WTC11 (cell line): ENCODE measurements at regions not wholly inside any gene's neighbourhood (a gene's known extent, or its start where the extent isn't known, plus 50 kb on each side); places are given as distances from the start of the nearest gene placed in this dataset.

Experiments
- AFF4 ChIP-seq: sonication (generic); formaldehyde crosslinking; IDR thresholded peaks from 2 replicates; pipeline ENCODE4 v1.8.1; 2023; ENCODE audit warnings: mild to moderate bottlenecking, missing genetic modification reagents, borderline replicate concordance
- ARID4B ChIP-seq: sonication (generic); formaldehyde crosslinking; IDR thresholded peaks from 2 replicates; pipeline ENCODE4 v1.8.0; 2023; ENCODE audit warnings: missing genetic modification reagents, mild to moderate bottlenecking, borderline replicate concordance
- FOXJ3 ChIP-seq: sonication (generic); formaldehyde crosslinking; IDR thresholded peaks from 2 replicates; pipeline ENCODE4 v1.9.0; 2021; ENCODE audit warnings: missing genetic modification reagents, mild to moderate bottlenecking, borderline replicate concordance
- PRDM15 ChIP-seq: sonication (generic); formaldehyde crosslinking; IDR thresholded peaks from 2 replicates; pipeline ENCODE4 v1.8.0; 2022; ENCODE audit warnings: missing genetic modification reagents
- ZNF232 ChIP-seq: sonication (generic); formaldehyde crosslinking; IDR thresholded peaks from 2 replicates; pipeline ENCODE4 v1.8.0; 2022; ENCODE audit warnings: mild to moderate bottlenecking, missing genetic modification reagents
- ZNF396 ChIP-seq: fragments of 250-450 bp; sonication (Bioruptor Pico); IDR thresholded peaks from 2 replicates; pipeline ENCODE4 v1.8.0; 2021; ENCODE audit warnings: mild to moderate bottlenecking, moderate library complexity, borderline replicate concordance
- TF ChIP-seq, protein P1 (sequence below): fragments of 200-600 bp; IDR thresholded peaks from 2 replicates; pipeline ENCODE4 v1.8.0; 2022; ENCODE audit warnings: antibody characterized with exemption
- TF ChIP-seq, protein P2 (sequence below): sonication (generic); formaldehyde crosslinking; IDR thresholded peaks from 2 replicates; pipeline ENCODE4 v1.8.1; 2022; ENCODE audit warnings: low read depth, missing genetic modification reagents, borderline replicate concordance
- TF ChIP-seq, protein P3 (sequence below): fragments of 250-450 bp; sonication (Bioruptor Pico); IDR thresholded peaks from 2 replicates; pipeline ENCODE4 v1.8.0; 2021; ENCODE audit warnings: mild to moderate bottlenecking
- TF ChIP-seq, protein P4 (sequence below): sonication (generic); formaldehyde crosslinking; IDR thresholded peaks from 2 replicates; pipeline ENCODE4 v1.8.0; 2023; ENCODE audit warnings: mild to moderate bottlenecking, missing genetic modification reagents

- TF ChIP-seq, protein P1, sequence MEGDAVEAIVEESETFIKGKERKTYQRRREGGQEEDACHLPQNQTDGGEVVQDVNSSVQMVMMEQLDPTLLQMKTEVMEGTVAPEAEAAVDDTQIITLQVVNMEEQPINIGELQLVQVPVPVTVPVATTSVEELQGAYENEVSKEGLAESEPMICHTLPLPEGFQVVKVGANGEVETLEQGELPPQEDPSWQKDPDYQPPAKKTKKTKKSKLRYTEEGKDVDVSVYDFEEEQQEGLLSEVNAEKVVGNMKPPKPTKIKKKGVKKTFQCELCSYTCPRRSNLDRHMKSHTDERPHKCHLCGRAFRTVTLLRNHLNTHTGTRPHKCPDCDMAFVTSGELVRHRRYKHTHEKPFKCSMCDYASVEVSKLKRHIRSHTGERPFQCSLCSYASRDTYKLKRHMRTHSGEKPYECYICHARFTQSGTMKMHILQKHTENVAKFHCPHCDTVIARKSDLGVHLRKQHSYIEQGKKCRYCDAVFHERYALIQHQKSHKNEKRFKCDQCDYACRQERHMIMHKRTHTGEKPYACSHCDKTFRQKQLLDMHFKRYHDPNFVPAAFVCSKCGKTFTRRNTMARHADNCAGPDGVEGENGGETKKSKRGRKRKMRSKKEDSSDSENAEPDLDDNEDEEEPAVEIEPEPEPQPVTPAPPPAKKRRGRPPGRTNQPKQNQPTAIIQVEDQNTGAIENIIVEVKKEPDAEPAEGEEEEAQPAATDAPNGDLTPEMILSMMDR, result no peak
- no peak for TF ChIP-seq AFF4 (CRISPR knock-in tag)
- TF ChIP-seq ZNF396 (CRISPR knock-in tag), result no peak
- TF ChIP-seq, protein P2, sequence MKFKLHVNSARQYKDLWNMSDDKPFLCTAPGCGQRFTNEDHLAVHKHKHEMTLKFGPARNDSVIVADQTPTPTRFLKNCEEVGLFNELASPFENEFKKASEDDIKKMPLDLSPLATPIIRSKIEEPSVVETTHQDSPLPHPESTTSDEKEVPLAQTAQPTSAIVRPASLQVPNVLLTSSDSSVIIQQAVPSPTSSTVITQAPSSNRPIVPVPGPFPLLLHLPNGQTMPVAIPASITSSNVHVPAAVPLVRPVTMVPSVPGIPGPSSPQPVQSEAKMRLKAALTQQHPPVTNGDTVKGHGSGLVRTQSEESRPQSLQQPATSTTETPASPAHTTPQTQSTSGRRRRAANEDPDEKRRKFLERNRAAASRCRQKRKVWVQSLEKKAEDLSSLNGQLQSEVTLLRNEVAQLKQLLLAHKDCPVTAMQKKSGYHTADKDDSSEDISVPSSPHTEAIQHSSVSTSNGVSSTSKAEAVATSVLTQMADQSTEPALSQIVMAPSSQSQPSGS, result no peak
- TF ChIP-seq, protein P3, sequence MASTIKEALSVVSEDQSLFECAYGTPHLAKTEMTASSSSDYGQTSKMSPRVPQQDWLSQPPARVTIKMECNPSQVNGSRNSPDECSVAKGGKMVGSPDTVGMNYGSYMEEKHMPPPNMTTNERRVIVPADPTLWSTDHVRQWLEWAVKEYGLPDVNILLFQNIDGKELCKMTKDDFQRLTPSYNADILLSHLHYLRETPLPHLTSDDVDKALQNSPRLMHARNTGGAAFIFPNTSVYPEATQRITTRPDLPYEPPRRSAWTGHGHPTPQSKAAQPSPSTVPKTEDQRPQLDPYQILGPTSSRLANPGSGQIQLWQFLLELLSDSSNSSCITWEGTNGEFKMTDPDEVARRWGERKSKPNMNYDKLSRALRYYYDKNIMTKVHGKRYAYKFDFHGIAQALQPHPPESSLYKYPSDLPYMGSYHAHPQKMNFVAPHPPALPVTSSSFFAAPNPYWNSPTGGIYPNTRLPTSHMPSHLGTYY (CRISPR knock-in tag), result no peak
- no peak for TF ChIP-seq FOXJ3 (CRISPR knock-in tag)
- no peak for TF ChIP-seq ZNF232 (CRISPR knock-in tag)
- TF ChIP-seq, protein P4, sequence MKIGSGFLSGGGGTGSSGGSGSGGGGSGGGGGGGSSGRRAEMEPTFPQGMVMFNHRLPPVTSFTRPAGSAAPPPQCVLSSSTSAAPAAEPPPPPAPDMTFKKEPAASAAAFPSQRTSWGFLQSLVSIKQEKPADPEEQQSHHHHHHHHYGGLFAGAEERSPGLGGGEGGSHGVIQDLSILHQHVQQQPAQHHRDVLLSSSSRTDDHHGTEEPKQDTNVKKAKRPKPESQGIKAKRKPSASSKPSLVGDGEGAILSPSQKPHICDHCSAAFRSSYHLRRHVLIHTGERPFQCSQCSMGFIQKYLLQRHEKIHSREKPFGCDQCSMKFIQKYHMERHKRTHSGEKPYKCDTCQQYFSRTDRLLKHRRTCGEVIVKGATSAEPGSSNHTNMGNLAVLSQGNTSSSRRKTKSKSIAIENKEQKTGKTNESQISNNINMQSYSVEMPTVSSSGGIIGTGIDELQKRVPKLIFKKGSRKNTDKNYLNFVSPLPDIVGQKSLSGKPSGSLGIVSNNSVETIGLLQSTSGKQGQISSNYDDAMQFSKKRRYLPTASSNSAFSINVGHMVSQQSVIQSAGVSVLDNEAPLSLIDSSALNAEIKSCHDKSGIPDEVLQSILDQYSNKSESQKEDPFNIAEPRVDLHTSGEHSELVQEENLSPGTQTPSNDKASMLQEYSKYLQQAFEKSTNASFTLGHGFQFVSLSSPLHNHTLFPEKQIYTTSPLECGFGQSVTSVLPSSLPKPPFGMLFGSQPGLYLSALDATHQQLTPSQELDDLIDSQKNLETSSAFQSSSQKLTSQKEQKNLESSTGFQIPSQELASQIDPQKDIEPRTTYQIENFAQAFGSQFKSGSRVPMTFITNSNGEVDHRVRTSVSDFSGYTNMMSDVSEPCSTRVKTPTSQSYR, result no peak
- TF ChIP-seq PRDM15 (CRISPR knock-in tag), result no peak
- TF ChIP-seq ARID4B (CRISPR knock-in tag), result no peak
Observed at GRCh38 chr13:44193731-44194130, 179.9 kb upstream of the SERP2 start (continued).
